HCT116 (cell line): ENCODE measurements at regions not wholly inside any gene's neighbourhood (a gene's known extent, or its start where the extent isn't known, plus 50 kb on each side); places are given as distances from the start of the nearest gene placed in this dataset.
"Not testable (repeated sequence)": the region's sequence is repeated elsewhere in the genome, so short reads cannot be mapped to it uniquely, and the experiment has no call there.

ENCODE experiments used
- ATAC-seq: fragments of 200-7000 bp; cut with Tn5 transposase; 2 replicates; pipeline ENCODE4 v1.9.1; 2020; ENCODE audit warnings: mild to moderate bottlenecking, moderate library complexity
- BruUV-seq: library from RNA; stranded (reverse); fragments of 400-500 nt; replicated peaks from 2 replicates; lab custom pipeline; 2021; lab: Mats Ljungman, UMichigan
- CTCF ChIA-PET: fragments of 300-600 bp; sonication (Branson Sonifier 250); formaldehyde crosslinking; loops from one replicate; lab custom pipeline; 2021; ENCODE audit warnings: antibody characterized with exemption; lab: Charles Lee
- POLR2A ChIA-PET: fragments of 300-600, 350-600 bp; sonication (Branson Sonifier 250); formaldehyde crosslinking; loops from one replicate; lab custom pipeline; 2021; ENCODE audit warnings: antibody characterized with exemption; lab: Charles Lee
- RAD21 ChIA-PET, 2 experiments: fragments of 300-600 bp; sonication (Branson Sonifier 250); formaldehyde crosslinking; loops; one replicate each; lab custom pipeline; 2023; ENCODE audit warnings: low total read pairs in 2 of 2; ENCODE audit not compliant: uncharacterized antibody in 2 of 2, unreplicated experiment in 2 of 2, low non-redundant PET in 1 of 2; lab: Charles Lee
- DNase-seq: peaks from one replicate; pipeline ENCODE4 v3.0.0-alpha.2; 2010; ENCODE audit warnings: low read depth, low spot score
- H2AFZ ChIP-seq: fragments of 200-600 bp; shearing (Covaris generic), sonication (generic); 2 replicates; pipeline ENCODE4 v1.6.1; 2017; ENCODE audit warnings: low read depth, mixed run types, mixed read lengths, antibody characterized with exemption, low read length; ENCODE audit not compliant: poor library complexity, severe bottlenecking
- H3K27ac ChIP-seq: 2 replicates; pipeline ENCODE4 v1.5.1; 2012; ENCODE audit warnings: low read depth, low read length
- H3K27me3 ChIP-seq: fragments of 200-600 bp; sonication (generic); 2 replicates; pipeline ENCODE4 v1.6.1; 2016; ENCODE audit warnings: mixed run types, low read length, mixed read lengths; ENCODE audit not compliant: insufficient read depth
- H3K36me3 ChIP-seq, 2 experiments: fragments of 200-500 bp in 1 of 2; fragments of 200-600 bp in 1 of 2; sonication (Bioruptor generic) in 1 of 2; sonication (generic) in 1 of 2; 2 replicates each; pipeline versions ENCODE4 v1.5.1 to v1.6.1; 2014 to 2016; ENCODE audit warnings: low read length in 2 of 2, inconsistent platforms in 1 of 2, mixed read lengths in 1 of 2, mixed run types in 1 of 2; ENCODE audit not compliant: insufficient read depth in 2 of 2, control insufficient read depth in 1 of 2
- H3K4me1 ChIP-seq, 2 experiments: fragments of 200-600 bp in 1 of 2; sonication (generic) in 1 of 2; 2 replicates each; pipeline versions ENCODE4 v1.5.1 to v1.6.1; 2012 to 2017; ENCODE audit warnings: low read length in 2 of 2, inconsistent platforms in 1 of 2, mild to moderate bottlenecking in 1 of 2, mixed read lengths in 1 of 2, mixed run types in 1 of 2, moderate library complexity in 1 of 2; ENCODE audit not compliant: insufficient read depth in 2 of 2, control insufficient read depth in 1 of 2
- H3K4me2 ChIP-seq: fragments of 200-600 bp; sonication (generic); 2 replicates; pipeline ENCODE4 v1.6.1; 2017; ENCODE audit warnings: mixed run types, low read length, mixed read lengths
- H3K4me3 ChIP-seq, 2 experiments: fragments of 200-600 bp in 1 of 2; sonication (generic) in 1 of 2; replicated peaks in 1 of 2; 2 replicates each; pipeline ENCODE4 v1.5.1; 2011 to 2016; ENCODE audit warnings: low read length in 2 of 2, control low read depth in 1 of 2, low read depth in 1 of 2, mild to moderate bottlenecking in 1 of 2, mixed read lengths in 1 of 2, mixed run types in 1 of 2
- H3K79me2 ChIP-seq: fragments of 200-600 bp; sonication (generic); 2 replicates; pipeline ENCODE4 v1.6.1; 2017; ENCODE audit warnings: mild to moderate bottlenecking, mixed run types, low read length, moderate library complexity, mixed read lengths; ENCODE audit not compliant: insufficient read depth
- H3K9ac ChIP-seq: fragments of 200-600 bp; sonication (generic); 2 replicates; pipeline ENCODE4 v1.6.1; 2016; ENCODE audit warnings: low read length, mixed read lengths
- H3K9me2 ChIP-seq: fragments of 200-600 bp; sonication (generic), shearing (Covaris generic); 2 replicates; pipeline ENCODE4 v1.6.1; 2017; ENCODE audit warnings: mixed run types, mild to moderate bottlenecking, moderate library complexity; ENCODE audit not compliant: insufficient read depth
- H3K9me3 ChIP-seq, 2 experiments: fragments of 200-500 bp in 1 of 2; fragments of 200-600 bp in 1 of 2; sonication (Bioruptor generic) in 1 of 2; sonication (generic) in 1 of 2; 2 replicates each; pipeline ENCODE4 v1.6.1; 2014 to 2017; ENCODE audit warnings: low read length in 2 of 2, mixed read lengths in 2 of 2, inconsistent platforms in 1 of 2, low read depth in 1 of 2, mild to moderate bottlenecking in 1 of 2, mixed run types in 1 of 2, moderate library complexity in 1 of 2; ENCODE audit not compliant: control insufficient read depth in 1 of 2, insufficient read depth in 1 of 2
- H4K20me1 ChIP-seq: fragments of 200-600 bp; sonication (generic), shearing (Covaris generic); 2 replicates; pipeline ENCODE4 v1.6.1; 2017; ENCODE audit warnings: mixed run types, mild to moderate bottlenecking, moderate library complexity; ENCODE audit not compliant: insufficient read depth
- CBX3 ChIP-seq: IDR thresholded peaks from 2 replicates; pipeline ENCODE4 v1.6.1; 2012; ENCODE audit warnings: low read depth
- CEBPB ChIP-seq: IDR thresholded peaks from 2 replicates; pipeline ENCODE4 v1.6.1; 2012; ENCODE audit warnings: low read depth
- RAD21 ChIP-seq: IDR thresholded peaks from 2 replicates; pipeline ENCODE4 v1.6.1; 2012; ENCODE audit warnings: low read depth, mild to moderate bottlenecking
- SP1 ChIP-seq: IDR thresholded peaks from 2 replicates; pipeline ENCODE4 v1.6.1; 2012; ENCODE audit warnings: low read depth
- intact Hi-C: fragments of 100-400 bp; cut with micrococcal nuclease; formaldehyde crosslinking; loops from 2 replicates; pipeline ENCODE4 v1.10.0; 2022
- TF ChIP-seq, protein P1 (sequence below), 3 experiments: fragments of 200-600 bp in 1 of 3; sonication (generic) in 1 of 3; IDR thresholded peaks in 2 of 3; conservative IDR thresholded peaks in 1 of 3; 2 replicates each; pipeline ENCODE4 v1.5.1; 2012 to 2017; ENCODE audit warnings: low read depth in 2 of 3, low read length in 2 of 3, antibody characterized with exemption in 1 of 3, borderline replicate concordance in 1 of 3, control low read depth in 1 of 3, mild to moderate bottlenecking in 1 of 3, mixed read lengths in 1 of 3, mixed run types in 1 of 3, moderate library complexity in 1 of 3; ENCODE audit not compliant: insufficient read depth in 1 of 3

DNA sequence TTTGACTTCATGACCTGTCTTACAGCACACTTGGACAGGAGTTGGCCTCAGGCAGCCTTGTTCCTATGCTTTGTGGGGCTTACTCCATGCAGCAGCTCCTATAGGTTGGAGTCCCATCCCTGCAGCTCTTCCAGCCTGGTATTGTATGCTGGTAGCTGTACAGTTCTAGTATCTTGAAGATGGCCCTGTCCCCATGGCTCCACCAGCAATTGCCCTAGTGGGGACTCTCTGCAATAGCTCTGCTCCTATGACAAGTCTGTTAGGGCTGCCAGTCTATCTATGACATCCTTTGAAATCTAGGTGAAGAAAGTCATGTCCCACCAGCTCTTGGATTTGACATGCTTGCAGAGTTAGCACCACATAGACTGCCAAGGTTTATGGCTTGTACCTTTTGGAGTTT, 252.6 kb downstream of the ANTXR2 start:
- no peak for TF ChIP-seq CBX3
- no peak for TF ChIP-seq SP1
- TF ChIP-seq RAD21: no peak
- TF ChIP-seq CEBPB: no peak
- TF ChIP-seq, protein P1, sequence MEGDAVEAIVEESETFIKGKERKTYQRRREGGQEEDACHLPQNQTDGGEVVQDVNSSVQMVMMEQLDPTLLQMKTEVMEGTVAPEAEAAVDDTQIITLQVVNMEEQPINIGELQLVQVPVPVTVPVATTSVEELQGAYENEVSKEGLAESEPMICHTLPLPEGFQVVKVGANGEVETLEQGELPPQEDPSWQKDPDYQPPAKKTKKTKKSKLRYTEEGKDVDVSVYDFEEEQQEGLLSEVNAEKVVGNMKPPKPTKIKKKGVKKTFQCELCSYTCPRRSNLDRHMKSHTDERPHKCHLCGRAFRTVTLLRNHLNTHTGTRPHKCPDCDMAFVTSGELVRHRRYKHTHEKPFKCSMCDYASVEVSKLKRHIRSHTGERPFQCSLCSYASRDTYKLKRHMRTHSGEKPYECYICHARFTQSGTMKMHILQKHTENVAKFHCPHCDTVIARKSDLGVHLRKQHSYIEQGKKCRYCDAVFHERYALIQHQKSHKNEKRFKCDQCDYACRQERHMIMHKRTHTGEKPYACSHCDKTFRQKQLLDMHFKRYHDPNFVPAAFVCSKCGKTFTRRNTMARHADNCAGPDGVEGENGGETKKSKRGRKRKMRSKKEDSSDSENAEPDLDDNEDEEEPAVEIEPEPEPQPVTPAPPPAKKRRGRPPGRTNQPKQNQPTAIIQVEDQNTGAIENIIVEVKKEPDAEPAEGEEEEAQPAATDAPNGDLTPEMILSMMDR (IDR thresholded peaks at IDR 0.05 in 2 of 3, conservative IDR thresholded peaks at IDR 0.05 in 1 of 3; ENCODE audit: borderline replicate concordance in 1 of 3, insufficient read depth in 1 of 3, low read depth in 2 of 3, low read length in 2 of 3): peak in 2 of 3 experiments; percentile 31; a peak in 3 of 6 replicates
- Histone ChIP-seq H3K9me2 (no peaks in the 10 kb centered on the region), H3K4me3 (no peak overlapping the region), H3K9ac (no peak overlapping the region), H3K27me3 (no peaks in the 10 kb centered on the region), H2AFZ (no peak overlapping the region), H3K4me2 (no peak overlapping the region), H3K27ac (no peak overlapping the region), H3K9me3 (no peaks in the 10 kb centered on the region), H4K20me1 (no peaks in the 10 kb centered on the region), H3K4me1 (no peaks in the 10 kb centered on the region), H3K36me3 (no peaks in the 10 kb centered on the region), H3K79me2 (no peaks in the 10 kb centered on the region)
- ChIA-PET RAD21 (no interaction called here), CTCF (no interaction called here), POLR2A (no interaction called here)
- no TSS peak for BruUV-seq
- peak; percentile 76 for ATAC-seq
- DNase-seq: peak; percentile 0
- intact Hi-C loops: no loop called here

DNA sequence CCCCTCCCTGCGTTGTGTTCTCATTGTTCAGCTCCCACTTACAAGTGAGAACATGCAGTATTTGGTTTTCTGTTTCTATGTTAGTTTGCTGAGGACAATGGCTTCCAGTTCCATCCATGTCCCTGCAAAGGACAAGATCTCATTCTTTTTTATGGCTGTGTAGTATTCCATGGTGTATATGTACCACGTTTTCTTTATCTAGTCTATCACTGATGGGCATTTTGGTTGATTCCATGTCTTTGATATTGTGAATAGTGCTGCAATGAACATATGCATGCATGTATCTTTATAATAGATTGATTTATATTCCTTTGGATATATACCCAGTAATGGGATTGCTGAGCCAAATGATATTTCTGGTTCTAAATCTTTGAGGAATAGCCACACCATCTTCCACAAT, 265.1 kb downstream of the ANTXR2 start:
- H3K79me2 ChIP-seq, H3K4me1 ChIP-seq, BruUV-seq, H3K9me3 ChIP-seq, H4K20me1 ChIP-seq, intact Hi-C loops, POLR2A ChIA-PET, H3K27me3 ChIP-seq, H3K9me2 ChIP-seq, H3K36me3 ChIP-seq, H3K9ac ChIP-seq, H3K27ac ChIP-seq, CTCF ChIA-PET, H3K4me3 ChIP-seq, ATAC-seq, H2AFZ ChIP-seq, RAD21 ChIA-PET, H3K4me2 ChIP-seq, DNase-seq: not testable (repeated sequence)
